SK-N-SH (cell line): ENCODE measurements at regions not wholly inside any gene's neighbourhood (a gene's known extent, or its start where the extent isn't known, plus 50 kb on each side); places are given as distances from the start of the nearest gene placed in this dataset.

Experiments used
- CTCF ChIA-PET: fragments of 300-600, 350-600 bp; formaldehyde crosslinking; extraction: SDS; loops from one replicate; lab custom pipeline; 2021; lab: Yijun Ruan, JAX
- POLR2A ChIA-PET: fragments of 350-600 bp; sonication (Branson Sonifier 250); formaldehyde crosslinking; extraction: SDS; loops from one replicate; lab custom pipeline; 2020; ENCODE audit warnings: antibody characterized with exemption, inconsistent platforms; lab: Yijun Ruan, JAX
- DNase-seq: peaks from one replicate; pipeline ENCODE4 v3.0.0; 2012
- H2AFZ ChIP-seq: fragments of 200-600 bp; sonication (generic); 2 replicates; pipeline ENCODE4 v1.8.1; 2016; ENCODE audit warnings: antibody characterized with exemption, mild to moderate bottlenecking, low read depth
- H3F3A ChIP-seq: fragments of 200-600 bp; sonication (generic); replicated peaks from 2 replicates; pipeline ENCODE3; 2016; ENCODE audit warnings: antibody characterized with exemption, mild to moderate bottlenecking; ENCODE audit not compliant: insufficient read depth
- H3K27ac ChIP-seq, 2 experiments: fragments of 200-500 bp in 1 of 2; fragments of 200-600 bp in 1 of 2; sonication (Bioruptor generic) in 1 of 2; sonication (generic), shearing (Covaris generic) in 1 of 2; 2 replicates each; pipeline versions ENCODE4 v1.5.1 to v1.6.1; 2014 to 2016; ENCODE audit warnings: low read depth in 2 of 2, inconsistent platforms in 1 of 2, low read length in 1 of 2, mild to moderate bottlenecking in 1 of 2, mixed read lengths in 1 of 2
- H3K27me3 ChIP-seq: fragments of 200-600 bp; sonication (generic), shearing (Covaris generic); 2 replicates; pipeline ENCODE4 v1.6.1; 2016; ENCODE audit warnings: mixed run types; ENCODE audit not compliant: insufficient read depth
- H3K36me3 ChIP-seq, 2 experiments: fragments of 200-500 bp in 1 of 2; fragments of 200-600 bp in 1 of 2; sonication (Bioruptor generic) in 1 of 2; sonication (generic) in 1 of 2; replicated peaks in 1 of 2; 2 replicates each; pipeline versions ENCODE3 to v1.5.1; 2014 to 2016; ENCODE audit warnings: low read length in 1 of 2, mild to moderate bottlenecking in 1 of 2; ENCODE audit not compliant: insufficient read depth in 2 of 2, control insufficient read depth in 1 of 2
- H3K4me1 ChIP-seq, 2 experiments: fragments of 200-500 bp in 1 of 2; fragments of 200-600 bp in 1 of 2; sonication (Bioruptor generic) in 1 of 2; sonication (generic), shearing (Covaris generic) in 1 of 2; 2 replicates each; pipeline versions ENCODE4 v1.5.1 to v1.6.1; 2014 to 2016; ENCODE audit warnings: low read depth in 1 of 2, low read length in 1 of 2, mixed run types in 1 of 2; ENCODE audit not compliant: insufficient read depth in 2 of 2, control insufficient read depth in 1 of 2
- H3K4me2 ChIP-seq: fragments of 200-600 bp; sonication (generic), shearing (Covaris generic); 2 replicates; pipeline ENCODE4 v1.6.1; 2017; ENCODE audit warnings: mixed run types
- H3K4me3 ChIP-seq, 2 experiments: fragments of 200-500 bp in 1 of 2; fragments of 200-600 bp in 1 of 2; sonication (Bioruptor generic) in 1 of 2; sonication (generic), shearing (Covaris generic) in 1 of 2; 2 replicates each; pipeline versions ENCODE4 v1.5.1 to v1.8.1; 2014 to 2016; ENCODE audit warnings: low read depth in 2 of 2, inconsistent platforms in 1 of 2, low read length in 1 of 2, mild to moderate bottlenecking in 1 of 2, mixed read lengths in 1 of 2, moderate library complexity in 1 of 2
- H3K79me2 ChIP-seq: fragments of 200-600 bp; sonication (generic); 2 replicates; pipeline ENCODE4 v1.8.1; 2017; ENCODE audit warnings: mild to moderate bottlenecking; ENCODE audit not compliant: insufficient read depth
- H3K9ac ChIP-seq: fragments of 200-600 bp; sonication (generic); 2 replicates; pipeline ENCODE4 v1.6.1; 2017; ENCODE audit warnings: mixed run types
- H3K9me2 ChIP-seq: fragments of 200-600 bp; sonication (generic); 2 replicates; pipeline ENCODE4 v1.6.1; 2017; ENCODE audit warnings: mixed run types
- H3K9me3 ChIP-seq: fragments of 200-600 bp; sonication (generic); 2 replicates; pipeline ENCODE4 v1.6.1; 2017; ENCODE audit warnings: mixed run types, mild to moderate bottlenecking, moderate library complexity
- H4K20me1 ChIP-seq: fragments of 200-600 bp; sonication (generic); 2 replicates; pipeline ENCODE4 v1.6.1; 2017; ENCODE audit warnings: mild to moderate bottlenecking, mixed run types; ENCODE audit not compliant: insufficient read depth
- CHD2 ChIP-seq: fragments of 150-350 bp; IDR thresholded peaks from 2 replicates; pipeline ENCODE4 v1.6.1; 2018; ENCODE audit warnings: low read length; ENCODE audit not compliant: partially characterized antibody
- ELF1 ChIP-seq: IDR thresholded peaks from 2 replicates; pipeline ENCODE4 v1.4.0; 2012
- EZH2phosphoT487 ChIP-seq: fragments of 200-600 bp; sonication (generic); IDR thresholded peaks from 2 replicates; pipeline ENCODE4 v1.6.1; 2017; ENCODE audit warnings: low read depth, mixed run types, mild to moderate bottlenecking, antibody characterized with exemption, moderate library complexity, borderline replicate concordance
- GATA2 ChIP-seq: sonication (generic); formaldehyde crosslinking; IDR thresholded peaks from 2 replicates; pipeline ENCODE4 v1.5.0; 2020; ENCODE audit warnings: mild to moderate bottlenecking, missing genetic modification reagents
- MXI1 ChIP-seq: IDR thresholded peaks from 2 replicates; pipeline ENCODE4 v1.6.1; 2012; ENCODE audit warnings: mild to moderate bottlenecking, low read depth, low read length, improper control_type of control experiment
- NFIC ChIP-seq: IDR thresholded peaks from 2 replicates; pipeline ENCODE4 v1.4.0; 2012; ENCODE audit warnings: borderline replicate concordance
- PBX3 ChIP-seq: IDR thresholded peaks from 2 replicates; pipeline ENCODE4; 2012
- RCOR1 ChIP-seq: fragments of 150-350 bp; IDR thresholded peaks from 2 replicates; pipeline ENCODE4 v1.6.1; 2017; ENCODE audit warnings: antibody characterized with exemption, low read length
- SMC3 ChIP-seq: IDR thresholded peaks from 2 replicates; pipeline ENCODE4 v1.6.1; 2012; ENCODE audit warnings: low read depth, low read length, improper control_type of control experiment
- TEAD4 ChIP-seq: IDR thresholded peaks from 2 replicates; pipeline ENCODE4 v1.4.0; 2012; ENCODE audit warnings: mild to moderate bottlenecking, borderline replicate concordance; ENCODE audit not compliant: insufficient read depth
- USF1 ChIP-seq: IDR thresholded peaks from 2 replicates; pipeline ENCODE4 v1.4.0; 2012; ENCODE audit warnings: low read depth, borderline replicate concordance
- USF2 ChIP-seq: fragments of 150-350 bp; IDR thresholded peaks from 2 replicates; pipeline ENCODE4 v1.6.1; 2017; ENCODE audit warnings: antibody characterized with exemption, low read length, low read depth, borderline replicate concordance
- YY1 ChIP-seq: IDR thresholded peaks from 2 replicates; pipeline ENCODE4 v1.4.0; 2012; ENCODE audit warnings: low read depth, mild to moderate bottlenecking
- ZBTB33 ChIP-seq: IDR thresholded peaks from 2 replicates; pipeline ENCODE4 v1.4.0; 2012; ENCODE audit warnings: low read depth, borderline replicate concordance
- WGBS: methylation state at CpG from one replicate; pipeline ENCODE4 v1.1.6; 2017; ENCODE audit warnings: low lambda C conversion rate; 5-methylcytosine and 5-hydroxymethylcytosine counted together

- ChIA-PET POLR2A (no interaction called here), CTCF (interaction anchor here (0.8 to 1.0 kb wide), 3 partner anchors 11 to 180 kb away, joined by 3 to 4 read pairs (median 3); no protein-coding TSS in a partner anchor)
- no peaks in the 10 kb centered on the region for H3K36me3 ChIP-seq
- WGBS, result 87% methylated on average over 4 of the region's 4 CpGs
- no peaks in the 10 kb centered on the region for H3K9me2 ChIP-seq
- H3K4me2 ChIP-seq, result no peak overlapping the region
- no peaks in the 10 kb centered on the region for H3K9me3 ChIP-seq
- H2AFZ ChIP-seq, result no peak overlapping the region
- H4K20me1 ChIP-seq, result no peaks in the 10 kb centered on the region
- H3K27me3 ChIP-seq, result no peaks in the 10 kb centered on the region
- H3K4me1 ChIP-seq, result peaks cover 0 to 9% of the 10 kb centered on the region in 2 experiments; a peak in 1 of 4 replicates
- TF ChIP-seq RCOR1 (no peak), CHD2 (no peak), MXI1 (no peak), TEAD4 (no peak), USF2 (no peak), YY1 (no peak), EZH2phosphoT487 (no peak), NFIC (no peak), ELF1 (no peak), GATA2 (CRISPR knock-in tag) (no peak), USF1 (no peak), ZBTB33 (no peak), SMC3 (no peak), PBX3 (no peak)
- H3K27ac ChIP-seq, result no peak overlapping the region
- no peaks in the 10 kb centered on the region for H3F3A ChIP-seq
- H3K4me3 ChIP-seq, result no peak overlapping the region
- DNase-seq, result no peak
- H3K9ac ChIP-seq, result no peak overlapping the region
- H3K79me2 ChIP-seq, result no peaks in the 10 kb centered on the region
Measured at GRCh38 chr5:74082512-74083055, 456.6 kb downstream of the ARHGEF28 start.
